HCT116 (cell line): ENCODE measurements at regions not wholly inside any gene's neighbourhood (a gene's known extent, or its start where the extent isn't known, plus 50 kb on each side); places are given as distances from the start of the nearest gene placed in this dataset.
"Not testable (repeated sequence)": the region's sequence is repeated elsewhere in the genome, so short reads cannot be mapped to it uniquely, and the experiment has no call there.

Experiments
- ATAC-seq: fragments of 200-7000 bp; cut with Tn5 transposase; 2 replicates; pipeline ENCODE4 v1.9.1; 2020; ENCODE audit warnings: mild to moderate bottlenecking, moderate library complexity
- BruUV-seq: library from RNA; stranded (reverse); fragments of 400-500 nt; replicated peaks from 2 replicates; lab custom pipeline; 2021; lab: Mats Ljungman, UMichigan
- CTCF ChIA-PET: fragments of 300-600 bp; sonication (Branson Sonifier 250); formaldehyde crosslinking; loops from one replicate; lab custom pipeline; 2021; ENCODE audit warnings: antibody characterized with exemption; lab: Charles Lee
- POLR2A ChIA-PET: fragments of 300-600, 350-600 bp; sonication (Branson Sonifier 250); formaldehyde crosslinking; loops from one replicate; lab custom pipeline; 2021; ENCODE audit warnings: antibody characterized with exemption; lab: Charles Lee
- RAD21 ChIA-PET, 2 experiments: fragments of 300-600 bp; sonication (Branson Sonifier 250); formaldehyde crosslinking; loops; one replicate each; lab custom pipeline; 2023; ENCODE audit warnings: low total read pairs in 2 of 2; ENCODE audit not compliant: uncharacterized antibody in 2 of 2, unreplicated experiment in 2 of 2, low non-redundant PET in 1 of 2; lab: Charles Lee
- DNase-seq: peaks from one replicate; pipeline ENCODE4 v3.0.0-alpha.2; 2010; ENCODE audit warnings: low read depth, low spot score
- H2AFZ ChIP-seq: fragments of 200-600 bp; shearing (Covaris generic), sonication (generic); 2 replicates; pipeline ENCODE4 v1.6.1; 2017; ENCODE audit warnings: low read depth, mixed run types, mixed read lengths, antibody characterized with exemption, low read length; ENCODE audit not compliant: poor library complexity, severe bottlenecking
- H3K27ac ChIP-seq: 2 replicates; pipeline ENCODE4 v1.5.1; 2012; ENCODE audit warnings: low read depth, low read length
- H3K27me3 ChIP-seq: fragments of 200-600 bp; sonication (generic); 2 replicates; pipeline ENCODE4 v1.6.1; 2016; ENCODE audit warnings: mixed run types, low read length, mixed read lengths; ENCODE audit not compliant: insufficient read depth
- H3K36me3 ChIP-seq, 2 experiments: fragments of 200-500 bp in 1 of 2; fragments of 200-600 bp in 1 of 2; sonication (Bioruptor generic) in 1 of 2; sonication (generic) in 1 of 2; 2 replicates each; pipeline versions ENCODE4 v1.5.1 to v1.6.1; 2014 to 2016; ENCODE audit warnings: low read length in 2 of 2, inconsistent platforms in 1 of 2, mixed read lengths in 1 of 2, mixed run types in 1 of 2; ENCODE audit not compliant: insufficient read depth in 2 of 2, control insufficient read depth in 1 of 2
- H3K4me1 ChIP-seq, 2 experiments: fragments of 200-600 bp in 1 of 2; sonication (generic) in 1 of 2; 2 replicates each; pipeline versions ENCODE4 v1.5.1 to v1.6.1; 2012 to 2017; ENCODE audit warnings: low read length in 2 of 2, inconsistent platforms in 1 of 2, mild to moderate bottlenecking in 1 of 2, mixed read lengths in 1 of 2, mixed run types in 1 of 2, moderate library complexity in 1 of 2; ENCODE audit not compliant: insufficient read depth in 2 of 2, control insufficient read depth in 1 of 2
- H3K4me2 ChIP-seq: fragments of 200-600 bp; sonication (generic); 2 replicates; pipeline ENCODE4 v1.6.1; 2017; ENCODE audit warnings: mixed run types, low read length, mixed read lengths
- H3K4me3 ChIP-seq, 2 experiments: fragments of 200-600 bp in 1 of 2; sonication (generic) in 1 of 2; replicated peaks in 1 of 2; 2 replicates each; pipeline ENCODE4 v1.5.1; 2011 to 2016; ENCODE audit warnings: low read length in 2 of 2, control low read depth in 1 of 2, low read depth in 1 of 2, mild to moderate bottlenecking in 1 of 2, mixed read lengths in 1 of 2, mixed run types in 1 of 2
- H3K79me2 ChIP-seq: fragments of 200-600 bp; sonication (generic); 2 replicates; pipeline ENCODE4 v1.6.1; 2017; ENCODE audit warnings: mild to moderate bottlenecking, mixed run types, low read length, moderate library complexity, mixed read lengths; ENCODE audit not compliant: insufficient read depth
- H3K9ac ChIP-seq: fragments of 200-600 bp; sonication (generic); 2 replicates; pipeline ENCODE4 v1.6.1; 2016; ENCODE audit warnings: low read length, mixed read lengths
- H3K9me2 ChIP-seq: fragments of 200-600 bp; sonication (generic), shearing (Covaris generic); 2 replicates; pipeline ENCODE4 v1.6.1; 2017; ENCODE audit warnings: mixed run types, mild to moderate bottlenecking, moderate library complexity; ENCODE audit not compliant: insufficient read depth
- H3K9me3 ChIP-seq, 2 experiments: fragments of 200-500 bp in 1 of 2; fragments of 200-600 bp in 1 of 2; sonication (Bioruptor generic) in 1 of 2; sonication (generic) in 1 of 2; 2 replicates each; pipeline ENCODE4 v1.6.1; 2014 to 2017; ENCODE audit warnings: low read length in 2 of 2, mixed read lengths in 2 of 2, inconsistent platforms in 1 of 2, low read depth in 1 of 2, mild to moderate bottlenecking in 1 of 2, mixed run types in 1 of 2, moderate library complexity in 1 of 2; ENCODE audit not compliant: control insufficient read depth in 1 of 2, insufficient read depth in 1 of 2
- H4K20me1 ChIP-seq: fragments of 200-600 bp; sonication (generic), shearing (Covaris generic); 2 replicates; pipeline ENCODE4 v1.6.1; 2017; ENCODE audit warnings: mixed run types, mild to moderate bottlenecking, moderate library complexity; ENCODE audit not compliant: insufficient read depth
- intact Hi-C: fragments of 100-400 bp; cut with micrococcal nuclease; formaldehyde crosslinking; loops from 2 replicates; pipeline ENCODE4 v1.10.0; 2022

- BruUV-seq, H3K4me3 ChIP-seq, H3K4me1 ChIP-seq, POLR2A ChIA-PET, H3K9me3 ChIP-seq, H3K27ac ChIP-seq, H3K36me3 ChIP-seq, H3K27me3 ChIP-seq, DNase-seq, H3K79me2 ChIP-seq, H4K20me1 ChIP-seq, RAD21 ChIA-PET, H2AFZ ChIP-seq, H3K9me2 ChIP-seq, intact Hi-C loops, H3K4me2 ChIP-seq, CTCF ChIA-PET, H3K9ac ChIP-seq, ATAC-seq: not testable (repeated sequence)
These were observed 74.3 kb upstream of the NOMO2 start for GRCh38 chr16:18636148-18636547.

GRCh38 chr16:18634981-18635380 lies 73.1 kb upstream of the NOMO2 start:
- ATAC-seq, CTCF ChIA-PET, DNase-seq, H3K4me1 ChIP-seq, H3K4me3 ChIP-seq, H3K79me2 ChIP-seq, H3K4me2 ChIP-seq, H4K20me1 ChIP-seq, RAD21 ChIA-PET, H3K36me3 ChIP-seq, BruUV-seq, POLR2A ChIA-PET, H3K9me3 ChIP-seq, H3K27me3 ChIP-seq, H3K9ac ChIP-seq, H2AFZ ChIP-seq, intact Hi-C loops, H3K27ac ChIP-seq, H3K9me2 ChIP-seq: not testable (repeated sequence)

- intact Hi-C loops, BruUV-seq, H3K27ac ChIP-seq, H3K9ac ChIP-seq, H3K4me3 ChIP-seq, POLR2A ChIA-PET, CTCF ChIA-PET, ATAC-seq, H3K79me2 ChIP-seq, H3K9me3 ChIP-seq, H4K20me1 ChIP-seq, H2AFZ ChIP-seq, RAD21 ChIA-PET, H3K9me2 ChIP-seq, H3K4me2 ChIP-seq, H3K36me3 ChIP-seq, DNase-seq, H3K27me3 ChIP-seq, H3K4me1 ChIP-seq: not testable (repeated sequence)
These were observed 69.8 kb upstream of the NOMO2 start for GRCh38 chr16:18631713-18632112.

GRCh38 chr16:18616993-18617392 lies 55.1 kb upstream of the NOMO2 start:
- BruUV-seq, H3K9ac ChIP-seq, H3K4me1 ChIP-seq, H3K4me3 ChIP-seq, H3K79me2 ChIP-seq, POLR2A ChIA-PET, H3K27ac ChIP-seq, intact Hi-C loops, H3K27me3 ChIP-seq, H3K4me2 ChIP-seq, RAD21 ChIA-PET, H3K9me2 ChIP-seq, DNase-seq, H3K36me3 ChIP-seq, H4K20me1 ChIP-seq, CTCF ChIA-PET, H2AFZ ChIP-seq, H3K9me3 ChIP-seq: not testable (repeated sequence)
- ATAC-seq, result peak; percentile 89
